IMR-90 (cell line): ENCODE measurements at regions not wholly inside any gene's neighbourhood (a gene's known extent, or its start where the extent isn't known, plus 50 kb on each side); places are given as distances from the start of the nearest gene placed in this dataset.

ENCODE experiments used
- ATAC-seq: fragments of 200-7000 bp; cut with Tn5 transposase; 2 replicates; pipeline ENCODE4 v1.9.1; 2020; ENCODE audit warnings: low read depth, mild to moderate bottlenecking, moderate library complexity
- BruUV-seq: library from RNA; stranded (reverse); fragments of 400-500 nt; replicated peaks from 2 replicates; lab custom pipeline; 2021; lab: Mats Ljungman, UMichigan
- CTCF ChIA-PET: fragments of 300-600 bp; formaldehyde crosslinking; extraction: SDS; loops from one replicate; lab custom pipeline; 2021; ENCODE audit warnings: antibody characterized with exemption; lab: Yijun Ruan, JAX
- POLR2A ChIA-PET: fragments of 300-600 bp; sonication (Branson Sonifier 250); formaldehyde crosslinking; loops from one replicate; lab custom pipeline; 2022; ENCODE audit warnings: antibody characterized with exemption; ENCODE audit not compliant: unreplicated experiment; lab: Charles Lee
- DNase-seq: peaks from one replicate; pipeline ENCODE4 v3.0.0; 2013
- H2AFZ ChIP-seq: replicated peaks from 2 replicates; pipeline ENCODE3; 2013; ENCODE audit warnings: low read length, mild to moderate bottlenecking; ENCODE audit not compliant: poor library complexity
- H2AK5ac ChIP-seq: 2 replicates; pipeline ENCODE4 v1.6.1; 2013; ENCODE audit warnings: low read depth, low read length, inconsistent platforms
- H2AK9ac ChIP-seq: replicated peaks from 2 replicates; pipeline ENCODE3; 2013; ENCODE audit warnings: mild to moderate bottlenecking, low read depth, low read length, moderate library complexity; ENCODE audit not compliant: poor library complexity
- H2BK120ac ChIP-seq: 2 replicates; pipeline ENCODE4 v1.6.1; 2013; ENCODE audit warnings: low read depth, low read length, inconsistent platforms
- H2BK15ac ChIP-seq: 3 replicates; pipeline ENCODE4 v1.6.1; 2013; ENCODE audit warnings: low read depth, low read length, inconsistent platforms
- H2BK20ac ChIP-seq: 2 replicates; pipeline ENCODE4 v1.6.1; 2013; ENCODE audit warnings: low read depth, mild to moderate bottlenecking, inconsistent platforms, low read length, moderate library complexity
- H2BK5ac ChIP-seq: 2 replicates; pipeline ENCODE4 v1.6.1; 2013; ENCODE audit warnings: mild to moderate bottlenecking, low read depth, low read length, inconsistent platforms; ENCODE audit not compliant: poor library complexity, severe bottlenecking
- H3K14ac ChIP-seq: replicated peaks from 2 replicates; pipeline ENCODE4 v1.6.1; 2013; ENCODE audit warnings: low read depth, low read length, inconsistent platforms
- H3K18ac ChIP-seq: 2 replicates; pipeline ENCODE4 v1.6.1; 2013; ENCODE audit warnings: low read depth, low read length, control low read depth
- H3K23ac ChIP-seq: 2 replicates; pipeline ENCODE4 v1.6.1; 2013; ENCODE audit warnings: low read depth, low read length, inconsistent platforms
- H3K27ac ChIP-seq: 2 replicates; pipeline ENCODE4 v1.5.1; 2013; ENCODE audit warnings: mild to moderate bottlenecking, control low read depth, low read length; ENCODE audit not compliant: insufficient read depth
- H3K27me3 ChIP-seq: 2 replicates; pipeline ENCODE4 v1.6.1; 2013; ENCODE audit warnings: low read length; ENCODE audit not compliant: control insufficient read depth, insufficient read depth
- H3K36me3 ChIP-seq: 2 replicates; pipeline ENCODE4 v1.6.1; 2013; ENCODE audit warnings: low read length, mixed read lengths; ENCODE audit not compliant: control insufficient read depth, insufficient read depth
- H3K4ac ChIP-seq: 2 replicates; pipeline ENCODE4 v1.6.1; 2013; ENCODE audit warnings: low read depth, low read length, inconsistent platforms
- H3K4me1 ChIP-seq: 2 replicates; pipeline ENCODE4 v1.6.1; 2013; ENCODE audit warnings: low read length, mixed read lengths; ENCODE audit not compliant: control insufficient read depth, insufficient read depth
- H3K4me2 ChIP-seq: 2 replicates; pipeline ENCODE4 v1.6.1; 2013; ENCODE audit warnings: low read depth, mild to moderate bottlenecking, control low read depth, low read length, moderate library complexity
- H3K4me3 ChIP-seq: 2 replicates; pipeline ENCODE4 v1.5.1; 2013; ENCODE audit warnings: low read depth, mild to moderate bottlenecking, control low read depth, low read length, moderate library complexity; ENCODE audit not compliant: insufficient read depth
- H3K56ac ChIP-seq: 2 replicates; pipeline ENCODE4 v1.6.1; 2013; ENCODE audit warnings: low read length, inconsistent platforms; ENCODE audit not compliant: insufficient read depth; ENCODE audit errors: extremely low read depth
- H3K79me1 ChIP-seq, 2 experiments: 2 replicates each; pipeline ENCODE4 v1.6.1; 2013; ENCODE audit warnings: low read length in 2 of 2, inconsistent platforms in 1 of 2, low read depth in 1 of 2
- H3K9ac ChIP-seq: 2 replicates; pipeline ENCODE4 v1.6.1; 2013; ENCODE audit warnings: low read depth, low read length, control low read depth
- H3K9me1 ChIP-seq: 2 replicates; pipeline ENCODE4 v1.6.1; 2013; ENCODE audit warnings: low read length, inconsistent platforms; ENCODE audit not compliant: insufficient read depth
- H3K9me3 ChIP-seq: 2 replicates; pipeline ENCODE4 v1.6.1; 2013; ENCODE audit warnings: low read length; ENCODE audit not compliant: control insufficient read depth, insufficient read depth
- H4K20me1 ChIP-seq: 2 replicates; pipeline ENCODE4 v1.6.1; 2013; ENCODE audit warnings: low read length, inconsistent platforms; ENCODE audit not compliant: insufficient read depth
- H4K5ac ChIP-seq: 2 replicates; pipeline ENCODE4 v1.6.1; 2013; ENCODE audit warnings: mild to moderate bottlenecking, low read depth, low read length, control low read depth
- H4K8ac ChIP-seq, 2 experiments: 2 replicates each; pipeline ENCODE4 v1.6.1; 2013; ENCODE audit warnings: low read depth in 2 of 2, low read length in 2 of 2, control low read depth in 1 of 2, inconsistent platforms in 1 of 2
- H4K91ac ChIP-seq: 2 replicates; pipeline ENCODE4 v1.6.1; 2013; ENCODE audit warnings: low read depth, low read length, inconsistent platforms; ENCODE audit not compliant: insufficient read depth
- FOS ChIP-seq: fragments of 150-350 bp; IDR thresholded peaks from 2 replicates; pipeline ENCODE4 v1.6.1; 2016; ENCODE audit warnings: low read depth, low read length
- MAFK ChIP-seq: IDR thresholded peaks from 2 replicates; pipeline ENCODE4 v1.6.1; 2012; ENCODE audit warnings: low read depth, low read length, improper control_type of control experiment
- RAD21 ChIP-seq: IDR thresholded peaks from 2 replicates; pipeline ENCODE4 v1.6.1; 2012; ENCODE audit warnings: low read length, improper control_type of control experiment
- WGBS, 2 experiments: methylation state at CpG; one replicate each; pipeline versions ENCODE4 v1.1.5 to v1.1.7; 2013; ENCODE audit warnings: missing lambda C conversion rate in 2 of 2; ENCODE audit not compliant: insufficient read length in 1 of 2; ENCODE audit errors: extremely low coverage in 2 of 2; 5-methylcytosine and 5-hydroxymethylcytosine counted together
- dilution Hi-C: fragments of 300-500 bp; cut with HindIII; formaldehyde crosslinking; loops from one replicate; pipeline ENCODE4 v1.14.3; 2018; ENCODE audit warnings: low sequenced_read_pairs; ENCODE audit not compliant: unreplicated experiment
- in situ Hi-C: fragments of 300-500 bp; cut with MboI; formaldehyde crosslinking; loops from 3 replicates; pipeline ENCODE4 v1.14.3; 2019; ENCODE audit warnings: low sequenced_read_pairs, inconsistent platforms, mixed read lengths
- intact Hi-C: fragments of 100-400 bp; cut with micrococcal nuclease; formaldehyde crosslinking; loops from 2 replicates; pipeline ENCODE4 v1.10.0; 2022

DNA sequence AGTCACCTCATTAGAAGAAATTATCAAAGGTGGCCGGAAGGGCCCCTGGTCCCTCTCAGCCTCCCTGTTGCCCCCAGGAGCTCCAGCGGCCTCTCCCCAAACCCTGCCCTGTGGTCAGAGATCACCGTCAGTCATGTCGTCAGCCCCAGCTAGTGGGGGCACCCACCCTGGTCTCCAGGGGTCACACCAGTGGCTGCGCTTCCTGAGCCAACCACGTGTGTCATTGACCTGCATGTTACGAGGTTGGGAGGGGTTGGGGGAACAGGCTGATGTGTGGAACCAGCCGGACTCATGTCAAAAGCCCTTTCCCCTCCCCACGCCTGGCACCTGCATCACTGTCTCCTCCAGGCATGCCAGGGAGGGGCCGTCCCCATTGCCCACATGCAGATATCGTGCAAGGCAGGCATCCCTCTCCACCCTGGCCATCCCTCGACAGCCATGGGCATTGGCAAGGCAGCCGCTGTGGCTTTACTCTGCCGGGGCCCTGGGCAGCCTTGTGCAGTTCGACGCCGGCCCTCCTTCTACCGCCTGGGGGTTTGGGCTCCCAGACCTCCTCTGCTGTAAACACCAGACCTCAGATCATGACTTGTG lies 128.7 kb downstream of the CRYAA start:
- POLR2A ChIA-PET, result no interaction called here
- CTCF ChIA-PET, result no interaction called here
- peaks cover 27% of the 10 kb centered on the region for H3K27me3 ChIP-seq
- dilution Hi-C loops (no loop called here), in situ Hi-C loops (no loop called here), intact Hi-C loops (no loop called here)
- no peaks in the 10 kb centered on the region for H4K20me1 ChIP-seq
- peaks cover 8% of the 10 kb centered on the region for H3K9me3 ChIP-seq
- no peaks in the 10 kb centered on the region for H3K79me1 ChIP-seq
- ATAC-seq (no peak), DNase-seq (no peak)
- H3K23ac ChIP-seq, result no peak overlapping the region
- no TSS peak for BruUV-seq
- no peak overlapping the region for H3K56ac ChIP-seq
- H3K14ac ChIP-seq, result no peak overlapping the region
- H3K9me1 ChIP-seq, result no peaks in the 10 kb centered on the region
- H4K91ac ChIP-seq, result no peak overlapping the region
- H3K4ac ChIP-seq, result no peak overlapping the region
- no peak overlapping the region for H4K8ac ChIP-seq
- 83% methylated on average over 3 of the region's 18 CpGs; no CpG with 5 or more reads in 1 of the 2 experiments for WGBS, 2 experiments
- TF ChIP-seq RAD21, result no peak
- TF ChIP-seq MAFK, result no peak
- no peak for TF ChIP-seq FOS
- H2AK5ac ChIP-seq, result no peak overlapping the region
- H3K4me2 ChIP-seq, result no peak overlapping the region
- H3K18ac ChIP-seq, result no peak overlapping the region
- no peak overlapping the region for H2BK120ac ChIP-seq
- no peak overlapping the region for H2BK15ac ChIP-seq
- no peaks in the 10 kb centered on the region for H3K36me3 ChIP-seq
- H3K9ac ChIP-seq, result no peak overlapping the region
- H2AFZ ChIP-seq, result no peak overlapping the region
- H2AK9ac ChIP-seq, result no peak overlapping the region
- no peak overlapping the region for H2BK20ac ChIP-seq
- no peak overlapping the region for H3K4me3 ChIP-seq
- H3K4me1 ChIP-seq, result no peaks in the 10 kb centered on the region
- no peak overlapping the region for H2BK5ac ChIP-seq
- no peak overlapping the region for H4K5ac ChIP-seq
- no peak overlapping the region for H3K27ac ChIP-seq
